Brain microvascular endothelial cell (primary cell): ENCODE measurements at regions not wholly inside any gene's neighbourhood (a gene's known extent, or its start where the extent isn't known, plus 50 kb on each side); places are given as distances from the start of the nearest gene placed in this dataset.
"Not testable (repeated sequence)": the region's sequence is repeated elsewhere in the genome, so short reads cannot be mapped to it uniquely, and the experiment has no call there.

Experiments
- DNase-seq: peaks from one replicate; pipeline ENCODE4 v3.0.0-alpha.2; 2020
- H3K27ac ChIP-seq: fragments of 250-450 bp; sonication (Bioruptor Pico); 2 replicates; pipeline ENCODE4 v1.5.1; 2020; ENCODE audit warnings: mild to moderate bottlenecking, moderate library complexity
- H3K27me3 ChIP-seq: fragments of 250-450 bp; sonication (Bioruptor Pico); replicated peaks from 2 replicates; pipeline ENCODE4 v1.5.1; 2020; ENCODE audit warnings: mild to moderate bottlenecking
- H3K36me3 ChIP-seq: fragments of 250-450 bp; sonication (Bioruptor Pico); replicated peaks from 2 replicates; pipeline ENCODE4 v1.5.1; 2020; ENCODE audit warnings: mild to moderate bottlenecking
- H3K4me3 ChIP-seq: 2 replicates; pipeline ENCODE4 v1.5.1; 2011; ENCODE audit warnings: low read depth, mild to moderate bottlenecking, control low read depth, low read length, moderate library complexity
- CTCF ChIP-seq: IDR thresholded peaks from 2 replicates; pipeline ENCODE4 v1.5.1; 2011; ENCODE audit warnings: low read depth, mild to moderate bottlenecking, moderate library complexity, low read length, control low read depth, inconsistent platforms; ENCODE audit errors: missing control alignments
- in situ Hi-C: cut with HindIII; loops from 2 replicates; pipeline ENCODE4 v1.10.0; 2017; ENCODE audit warnings: low sequenced_read_pairs, low pct_ligation_motif_present

GRCh38 chr3:178140531-178141304 lies 395.5 kb upstream of the KCNMB2 start:
- H3K27ac ChIP-seq = no peak overlapping the region
- in situ Hi-C loops = no loop called here
- DNase-seq = no peak
- H3K4me3 ChIP-seq = no peak overlapping the region
- no peaks in the 10 kb centered on the region for H3K36me3 ChIP-seq
- no peak for TF ChIP-seq CTCF
- H3K27me3 ChIP-seq = no peaks in the 10 kb centered on the region

GRCh38 chr3:178141305-178141684 lies 394.9 kb upstream of the KCNMB2 start:
- H3K27me3 ChIP-seq, H3K36me3 ChIP-seq, in situ Hi-C loops: not testable (repeated sequence)

GRCh38 chr3:178146406-178146831 lies 389.8 kb upstream of the KCNMB2 start:
- in situ Hi-C loops = no loop called here
- Histone ChIP-seq H3K27me3 (no peaks in the 10 kb centered on the region), H3K36me3 (no peaks in the 10 kb centered on the region), H3K27ac (no peak overlapping the region), H3K4me3 (no peak overlapping the region)
- no peak for TF ChIP-seq CTCF
- no peak for DNase-seq

More at GRCh38 chr3:178141305-178141684, 394.9 kb upstream of the KCNMB2 start:
- DNase-seq, H3K4me3 ChIP-seq, H3K27ac ChIP-seq: not testable (repeated sequence)

- no peak for TF ChIP-seq CTCF
- Histone ChIP-seq H3K27me3 (no peaks in the 10 kb centered on the region), H3K27ac (no peak overlapping the region), H3K4me3 (no peak overlapping the region), H3K36me3 (no peaks in the 10 kb centered on the region)
- in situ Hi-C loops = no loop called here
- no peak for DNase-seq
These were observed 389.2 kb upstream of the KCNMB2 start for GRCh38 chr3:178147001-178147400.

GRCh38 chr3:178152031-178152806 lies 384.0 kb upstream of the KCNMB2 start:
- Histone ChIP-seq H3K4me3 (no peak overlapping the region), H3K27me3 (no peaks in the 10 kb centered on the region), H3K27ac (no peak overlapping the region), H3K36me3 (no peaks in the 10 kb centered on the region)
- no peak for TF ChIP-seq CTCF
- no peak for DNase-seq
- in situ Hi-C loops = no loop called here

- in situ Hi-C loops = no loop called here
- H3K4me3 ChIP-seq = no peak overlapping the region
- H3K27me3 ChIP-seq = no peaks in the 10 kb centered on the region
- TF ChIP-seq CTCF = no peak
- H3K27ac ChIP-seq = no peak overlapping the region
- H3K36me3 ChIP-seq = no peaks in the 10 kb centered on the region
- no peak for DNase-seq
These were observed 383.2 kb upstream of the KCNMB2 start for GRCh38 chr3:178152988-178153387.
